ENCODE measurements at regions not wholly inside any gene's neighbourhood (a gene's known extent, or its start where the extent isn't known, plus 50 kb on each side); places are given as distances from the start of the nearest gene placed in this dataset.

GRCh38 chr1:48093696-48094528 is 96.7 kb upstream of the TRABD2B start:
- 31 to 36% methylated on average over 24 of the region's 24 CpGs for WGBS, 2 donors
- no peak overlapping the region for H3K27ac ChIP-seq (ENCODE audit: low read depth in 1 of 2, low read length in 2 of 2)
- ATAC-seq (ENCODE audit: low FRiP score), result no peak
- DNase-seq, result peak; percentile 57 to 81
- H3K36me3 ChIP-seq (ENCODE audit: control insufficient read depth in 1 of 2, insufficient read depth in 2 of 2, low read length in 1 of 2), result no peaks in the 10 kb centered on the region
- intact Hi-C loops (cut with DNase I), result no loop called here
- peaks cover 0 to 2% of the 10 kb centered on the region in 2 donors for H3K27me3 ChIP-seq (ENCODE audit: control insufficient read depth in 1 of 2, insufficient read depth in 2 of 2, low read length in 1 of 2)
- no peak overlapping the region for H3K4me3 ChIP-seq (ENCODE audit: low read length in 2 of 2)
- peaks cover 1% of the 10 kb centered on the region for H3K9me3 ChIP-seq (ENCODE audit: control insufficient read depth, low read length)
- H3K4me1 ChIP-seq (ENCODE audit: control insufficient read depth in 1 of 2, insufficient read depth in 2 of 2, low read length in 2 of 2), result no peaks in the 10 kb centered on the region

- intact Hi-C loops (cut with DNase I), result no loop called here
- H3K27me3 ChIP-seq (ENCODE audit: control insufficient read depth in 1 of 2, insufficient read depth in 2 of 2, low read length in 1 of 2), result peaks cover 0 to 2% of the 10 kb centered on the region in 2 donors
- 65 to 67% methylated on average over 8 of the region's 8 CpGs for WGBS, 2 donors
These were observed 96.0 kb upstream of the TRABD2B start for GRCh38 chr1:48093147-48093546.

GRCh38 chr1:48092401-48092800 is 95.2 kb upstream of the TRABD2B start:
- WGBS, 2 donors, result 89 to 90% methylated on average over 7 of the region's 7 CpGs

More at GRCh38 chr1:48093147-48093546, 96.0 kb upstream of the TRABD2B start:
- Histone ChIP-seq H3K9me3 (ENCODE audit: control insufficient read depth, low read length) (no peaks in the 10 kb centered on the region), H3K4me1 (ENCODE audit: control insufficient read depth in 1 of 2, insufficient read depth in 2 of 2, low read length in 2 of 2) (no peaks in the 10 kb centered on the region), H3K4me3 (ENCODE audit: low read length in 2 of 2) (no peak overlapping the region), H3K27ac (ENCODE audit: low read depth in 1 of 2, low read length in 2 of 2) (no peak overlapping the region), H3K36me3 (ENCODE audit: control insufficient read depth in 1 of 2, insufficient read depth in 2 of 2, low read length in 1 of 2) (no peaks in the 10 kb centered on the region)
- no peak for DNase-seq
- ATAC-seq (ENCODE audit: low FRiP score), result no peak

GRCh38 chr1:48089356-48089891 is 92.2 kb upstream of the TRABD2B start:
- ATAC-seq (ENCODE audit: low FRiP score) (peak; percentile 33), DNase-seq (no peak)
- 90 to 93% methylated on average over 26 of the region's 26 CpGs for WGBS, 2 donors
- no peaks in the 10 kb centered on the region for H3K9me3 ChIP-seq (ENCODE audit: control insufficient read depth, low read length)
- no peak overlapping the region for H3K27ac ChIP-seq (ENCODE audit: low read depth in 1 of 2, low read length in 2 of 2)
- no peaks in the 10 kb centered on the region for H3K4me1 ChIP-seq (ENCODE audit: control insufficient read depth in 1 of 2, insufficient read depth in 2 of 2, low read length in 2 of 2)
- no peak overlapping the region for H3K4me3 ChIP-seq (ENCODE audit: low read length in 2 of 2)
- intact Hi-C loops (cut with DNase I), result no loop called here
- H3K36me3 ChIP-seq (ENCODE audit: control insufficient read depth in 1 of 2, insufficient read depth in 2 of 2, low read length in 1 of 2), result no peaks in the 10 kb centered on the region
- H3K27me3 ChIP-seq (ENCODE audit: control insufficient read depth in 1 of 2, insufficient read depth in 2 of 2, low read length in 1 of 2), result peaks cover 0 to 2% of the 10 kb centered on the region in 2 donors

More at GRCh38 chr1:48092401-48092800, 95.2 kb upstream of the TRABD2B start:
- intact Hi-C loops (cut with DNase I), result no loop called here
- no peak for DNase-seq
- no peaks in the 10 kb centered on the region for H3K9me3 ChIP-seq (ENCODE audit: control insufficient read depth, low read length)
- H3K27ac ChIP-seq (ENCODE audit: low read depth in 1 of 2, low read length in 2 of 2), result no peak overlapping the region
- no peak for ATAC-seq (ENCODE audit: low FRiP score)
- no peak overlapping the region for H3K4me3 ChIP-seq (ENCODE audit: low read length in 2 of 2)
- H3K27me3 ChIP-seq (ENCODE audit: control insufficient read depth in 1 of 2, insufficient read depth in 2 of 2, low read length in 1 of 2), result peaks cover 0 to 2% of the 10 kb centered on the region in 2 donors
- no peaks in the 10 kb centered on the region for H3K36me3 ChIP-seq (ENCODE audit: control insufficient read depth in 1 of 2, insufficient read depth in 2 of 2, low read length in 1 of 2)
- H3K4me1 ChIP-seq (ENCODE audit: control insufficient read depth in 1 of 2, insufficient read depth in 2 of 2, low read length in 2 of 2), result no peaks in the 10 kb centered on the region

- Histone ChIP-seq H3K27ac (ENCODE audit: low read depth in 1 of 2, low read length in 2 of 2) (no peak overlapping the region), H3K9me3 (ENCODE audit: control insufficient read depth, low read length) (no peaks in the 10 kb centered on the region), H3K4me3 (ENCODE audit: low read length in 2 of 2) (no peak overlapping the region), H3K36me3 (ENCODE audit: control insufficient read depth in 1 of 2, insufficient read depth in 2 of 2, low read length in 1 of 2) (no peaks in the 10 kb centered on the region), H3K27me3 (ENCODE audit: control insufficient read depth in 1 of 2, insufficient read depth in 2 of 2, low read length in 1 of 2) (no peaks in the 10 kb centered on the region), H3K4me1 (ENCODE audit: control insufficient read depth in 1 of 2, insufficient read depth in 2 of 2, low read length in 2 of 2) (no peaks in the 10 kb centered on the region)
- 85 to 88% methylated on average over 4 of the region's 4 CpGs for WGBS, 2 donors
- intact Hi-C loops (cut with DNase I), result no loop called here
- DNase-seq (no peak), ATAC-seq (ENCODE audit: low FRiP score) (no peak)
These were observed 87.6 kb upstream of the TRABD2B start for GRCh38 chr1:48084826-48085225.

GRCh38 chr1:48082271-48082962 is 85.2 kb upstream of the TRABD2B start:
- no peaks in the 10 kb centered on the region for H3K9me3 ChIP-seq (ENCODE audit: control insufficient read depth, low read length)
- no peak overlapping the region for H3K27ac ChIP-seq (ENCODE audit: low read depth in 1 of 2, low read length in 2 of 2)
- no peaks in the 10 kb centered on the region for H3K27me3 ChIP-seq (ENCODE audit: control insufficient read depth in 1 of 2, insufficient read depth in 2 of 2, low read length in 1 of 2)
- peaks cover 0 to 5% of the 10 kb centered on the region in 2 donors for H3K4me1 ChIP-seq (ENCODE audit: control insufficient read depth in 1 of 2, insufficient read depth in 2 of 2, low read length in 2 of 2)
- no peak overlapping the region for H3K4me3 ChIP-seq (ENCODE audit: low read length in 2 of 2)
- no peak for ATAC-seq (ENCODE audit: low FRiP score)
- intact Hi-C loops (cut with DNase I), result no loop called here
- 66 to 68% methylated on average over 6 of the region's 6 CpGs for WGBS, 2 donors
- no peak for DNase-seq
- H3K36me3 ChIP-seq (ENCODE audit: control insufficient read depth in 1 of 2, insufficient read depth in 2 of 2, low read length in 1 of 2), result no peaks in the 10 kb centered on the region

GRCh38 chr1:48080331-48081255 is 83.4 kb upstream of the TRABD2B start:
- intact Hi-C loops (cut with DNase I), result no loop called here
- DNase-seq, result no peak
- Histone ChIP-seq H3K9me3 (ENCODE audit: control insufficient read depth, low read length) (no peaks in the 10 kb centered on the region), H3K27ac (ENCODE audit: low read depth in 1 of 2, low read length in 2 of 2) (no peak overlapping the region), H3K4me1 (ENCODE audit: control insufficient read depth in 1 of 2, insufficient read depth in 2 of 2, low read length in 2 of 2) (peaks cover 0 to 5% of the 10 kb centered on the region in 2 donors), H3K4me3 (ENCODE audit: low read length in 2 of 2) (no peak overlapping the region), H3K36me3 (ENCODE audit: control insufficient read depth in 1 of 2, insufficient read depth in 2 of 2, low read length in 1 of 2) (no peaks in the 10 kb centered on the region), H3K27me3 (ENCODE audit: control insufficient read depth in 1 of 2, insufficient read depth in 2 of 2, low read length in 1 of 2) (no peaks in the 10 kb centered on the region)
- peak; percentile 33 for ATAC-seq (ENCODE audit: low FRiP score)
- WGBS, 2 donors, result 42 to 63% methylated on average over 6 of the region's 6 CpGs

GRCh38 chr1:48079096-48079495 is 81.9 kb upstream of the TRABD2B start:
- Histone ChIP-seq H3K27me3 (ENCODE audit: control insufficient read depth in 1 of 2, insufficient read depth in 2 of 2, low read length in 1 of 2) (no peaks in the 10 kb centered on the region), H3K4me1 (ENCODE audit: control insufficient read depth in 1 of 2, insufficient read depth in 2 of 2, low read length in 2 of 2) (peaks cover 0 to 5% of the 10 kb centered on the region in 2 donors), H3K9me3 (ENCODE audit: control insufficient read depth, low read length) (no peaks in the 10 kb centered on the region), H3K4me3 (ENCODE audit: low read length in 2 of 2) (no peak overlapping the region), H3K36me3 (ENCODE audit: control insufficient read depth in 1 of 2, insufficient read depth in 2 of 2, low read length in 1 of 2) (no peaks in the 10 kb centered on the region), H3K27ac (ENCODE audit: low read depth in 1 of 2, low read length in 2 of 2) (no peak overlapping the region)
- ATAC-seq (ENCODE audit: low FRiP score) (no peak), DNase-seq (no peak)
- intact Hi-C loops (cut with DNase I), result no loop called here
- 79 to 82% methylated on average over 1 of the region's 1 CpG for WGBS, 2 donors

All from aorta (tissue), 5 donors.